ENCODE measurements at regions not wholly inside any gene's neighbourhood (a gene's known extent, or its start where the extent isn't known, plus 50 kb on each side); places are given as distances from the start of the nearest gene placed in this dataset.
A peak's percentile ranks its signal among the peaks of the same experiment; 100 is the strongest.

DNA sequence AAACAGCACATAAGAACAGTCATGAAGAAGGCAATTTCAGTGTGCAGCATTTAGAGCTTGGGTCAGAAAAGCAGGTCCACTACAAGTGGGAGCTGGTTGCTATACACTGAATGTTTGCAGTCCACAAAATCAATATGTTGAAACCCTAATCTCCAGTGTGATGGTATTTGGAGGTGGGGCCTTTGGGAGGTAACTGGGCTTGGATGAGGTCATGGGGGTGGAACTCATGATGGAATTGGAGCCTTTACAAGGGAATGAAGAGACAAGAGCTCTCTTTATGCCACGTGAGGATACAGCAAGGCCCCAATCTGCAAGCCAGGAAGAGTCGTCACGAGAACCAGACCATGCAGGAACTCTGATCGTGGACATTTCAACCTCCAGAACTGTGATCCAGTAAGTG is 216.7 kb upstream of the SLC35B3 start:
- Histone ChIP-seq H3K36me3 (replicated peaks in 1 of 2; ENCODE audit: control insufficient read depth in 1 of 2, insufficient read depth in 2 of 2, low read length in 2 of 2) (no peaks in the 10 kb centered on the region), H3K9me3 (replicated peaks in 1 of 2; ENCODE audit: control insufficient read depth in 1 of 2, insufficient read depth in 1 of 2, low read length in 2 of 2) (peaks cover 0 to 3% of the 10 kb centered on the region in 2 donors), H4K20me1 (ENCODE audit: insufficient read depth, low read length) (no peaks in the 10 kb centered on the region), H2AFZ (ENCODE audit: insufficient read depth, low read depth, low read length, poor library complexity, severe bottlenecking) (no peak overlapping the region), H3K4me2 (replicated peaks; ENCODE audit: extremely low read depth, low read length, poor library complexity, severe bottlenecking) (no peak overlapping the region), H3K79me2 (ENCODE audit: insufficient read depth, low read length) (no peaks in the 10 kb centered on the region), H3K27ac (ENCODE audit: low read depth in 1 of 2, low read length in 2 of 2) (no peak overlapping the region), H3K4me3 (replicated peaks in 1 of 3; ENCODE audit: low read depth in 2 of 3, low read length in 3 of 3) (no peak overlapping the region), H3K9ac (ENCODE audit: insufficient read depth, low read length, poor library complexity, severe bottlenecking) (no peak overlapping the region), H3K27me3 (ENCODE audit: control insufficient read depth in 2 of 2, insufficient read depth in 2 of 2, low read length in 2 of 2) (no peaks in the 10 kb centered on the region), H3K4me1 (ENCODE audit: control insufficient read depth in 1 of 2, insufficient read depth in 2 of 2, low read length in 2 of 2) (no peaks in the 10 kb centered on the region)
- Mint-ChIP-seq H3K27me3 (ENCODE audit: low read depth in 3 of 3) (peaks cover 0 to 3% (median 0%) of the 10 kb centered on the region in 3 donors), H3K4me3 (no peak overlapping the region), H3K4me1 (no peaks in the 10 kb centered on the region), H3K9me3 (peaks cover 0 to 10% (median 2%) of the 10 kb centered on the region in 7 donors), H3K27ac (no peak overlapping the region), H3K36me3 (no peaks in the 10 kb centered on the region)
- TF ChIP-seq, protein P1, sequence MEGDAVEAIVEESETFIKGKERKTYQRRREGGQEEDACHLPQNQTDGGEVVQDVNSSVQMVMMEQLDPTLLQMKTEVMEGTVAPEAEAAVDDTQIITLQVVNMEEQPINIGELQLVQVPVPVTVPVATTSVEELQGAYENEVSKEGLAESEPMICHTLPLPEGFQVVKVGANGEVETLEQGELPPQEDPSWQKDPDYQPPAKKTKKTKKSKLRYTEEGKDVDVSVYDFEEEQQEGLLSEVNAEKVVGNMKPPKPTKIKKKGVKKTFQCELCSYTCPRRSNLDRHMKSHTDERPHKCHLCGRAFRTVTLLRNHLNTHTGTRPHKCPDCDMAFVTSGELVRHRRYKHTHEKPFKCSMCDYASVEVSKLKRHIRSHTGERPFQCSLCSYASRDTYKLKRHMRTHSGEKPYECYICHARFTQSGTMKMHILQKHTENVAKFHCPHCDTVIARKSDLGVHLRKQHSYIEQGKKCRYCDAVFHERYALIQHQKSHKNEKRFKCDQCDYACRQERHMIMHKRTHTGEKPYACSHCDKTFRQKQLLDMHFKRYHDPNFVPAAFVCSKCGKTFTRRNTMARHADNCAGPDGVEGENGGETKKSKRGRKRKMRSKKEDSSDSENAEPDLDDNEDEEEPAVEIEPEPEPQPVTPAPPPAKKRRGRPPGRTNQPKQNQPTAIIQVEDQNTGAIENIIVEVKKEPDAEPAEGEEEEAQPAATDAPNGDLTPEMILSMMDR (IDR thresholded peaks at IDR 0.05): no peak
- WGBS (ENCODE audit: insufficient coverage): 97% methylated on average over 4 of the region's 4 CpGs
- intact Hi-C loops (cut with micrococcal nuclease): no loop called here
- DNase-seq: no peak

DNA sequence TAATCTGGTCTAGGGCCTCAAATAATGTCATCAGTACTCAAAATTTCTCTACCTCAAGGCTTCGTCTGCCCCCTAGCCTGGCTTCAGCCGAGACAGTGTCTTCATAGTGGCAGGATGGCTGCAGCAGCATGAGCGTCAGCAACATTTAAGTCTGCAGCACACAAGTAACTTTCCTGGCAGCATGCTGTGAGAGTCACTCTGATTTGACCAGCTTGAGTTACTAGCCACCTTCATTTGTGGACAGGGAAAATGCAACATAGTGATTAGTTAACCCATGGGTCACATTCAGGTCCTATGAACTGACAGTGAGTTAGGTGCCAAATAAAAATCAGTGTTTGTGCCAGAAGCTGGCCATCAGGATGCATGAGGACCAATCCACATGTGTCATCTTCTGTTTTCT is 209.9 kb upstream of the SLC35B3 start:
- no peaks in the 10 kb centered on the region for H4K20me1 ChIP-seq (ENCODE audit: insufficient read depth, low read length)
- H3K79me2 ChIP-seq (ENCODE audit: insufficient read depth, low read length): no peaks in the 10 kb centered on the region
- intact Hi-C loops (cut with micrococcal nuclease): no loop called here
- no peaks in the 10 kb centered on the region for H3K4me1 ChIP-seq (ENCODE audit: control insufficient read depth in 1 of 2, insufficient read depth in 2 of 2, low read length in 2 of 2)
- no peak overlapping the region for H3K9ac ChIP-seq (ENCODE audit: insufficient read depth, low read length, poor library complexity, severe bottlenecking)
- H3K27me3 Mint-ChIP-seq (ENCODE audit: low read depth in 3 of 3): peaks cover 1 to 3% (median 2%) of the 10 kb centered on the region in 3 donors
- H3K27ac ChIP-seq (ENCODE audit: low read depth in 1 of 2, low read length in 2 of 2): no peak overlapping the region
- H3K36me3 Mint-ChIP-seq: no peaks in the 10 kb centered on the region
- H3K9me3 ChIP-seq (replicated peaks in 1 of 2; ENCODE audit: control insufficient read depth in 1 of 2, insufficient read depth in 1 of 2, low read length in 2 of 2): peaks cover 3 to 4% of the 10 kb centered on the region in 2 donors
- peaks cover 5 to 29% (median 9%) of the 10 kb centered on the region in 7 donors for H3K9me3 Mint-ChIP-seq
- no peak overlapping the region for H3K4me3 ChIP-seq (replicated peaks in 1 of 3; ENCODE audit: low read depth in 2 of 3, low read length in 3 of 3)
- DNase-seq: no peak
- TF ChIP-seq, protein P1 (IDR thresholded peaks at IDR 0.05): no peak
- H3K27me3 ChIP-seq (ENCODE audit: control insufficient read depth in 2 of 2, insufficient read depth in 2 of 2, low read length in 2 of 2): no peaks in the 10 kb centered on the region
- WGBS (ENCODE audit: insufficient coverage): 100% methylated on average over 3 of the region's 3 CpGs
- H3K4me1 Mint-ChIP-seq: no peaks in the 10 kb centered on the region
- H3K27ac Mint-ChIP-seq: peak overlapping the region in 1 of 7 donors; percentile 46
- no peak overlapping the region for H2AFZ ChIP-seq (ENCODE audit: insufficient read depth, low read depth, low read length, poor library complexity, severe bottlenecking)
- no peaks in the 10 kb centered on the region for H3K36me3 ChIP-seq (replicated peaks in 1 of 2; ENCODE audit: control insufficient read depth in 1 of 2, insufficient read depth in 2 of 2, low read length in 2 of 2)
- no peak overlapping the region for H3K4me3 Mint-ChIP-seq
- no peak overlapping the region for H3K4me2 ChIP-seq (replicated peaks; ENCODE audit: extremely low read depth, low read length, poor library complexity, severe bottlenecking)
